ENCODE measurements at regions not wholly inside any gene's neighbourhood (a gene's known extent, or its start where the extent isn't known, plus 50 kb on each side); places are given as distances from the start of the nearest gene placed in this dataset.

GRCh38 chr1:244114892-244115291 lies 63.8 kb downstream of the ZBTB18 start:
- no peak for DNase-seq (ENCODE audit: extremely low read depth, insufficient read length)
- no peak for TF ChIP-seq CTCF (IDR thresholded peaks at IDR 0.05; ENCODE audit: insufficient read depth, low read length, poor library complexity, severe bottlenecking)
- H3K4me3 ChIP-seq (replicated peaks; ENCODE audit: low read depth, low read length), result no peak overlapping the region
- H3K36me3 ChIP-seq (ENCODE audit: control insufficient read depth, insufficient read depth, low read length), result no peaks in the 10 kb centered on the region
- peaks cover 1% of the 10 kb centered on the region for H3K27me3 ChIP-seq (replicated peaks; ENCODE audit: control insufficient read depth, insufficient read depth, low read length)

DNA sequence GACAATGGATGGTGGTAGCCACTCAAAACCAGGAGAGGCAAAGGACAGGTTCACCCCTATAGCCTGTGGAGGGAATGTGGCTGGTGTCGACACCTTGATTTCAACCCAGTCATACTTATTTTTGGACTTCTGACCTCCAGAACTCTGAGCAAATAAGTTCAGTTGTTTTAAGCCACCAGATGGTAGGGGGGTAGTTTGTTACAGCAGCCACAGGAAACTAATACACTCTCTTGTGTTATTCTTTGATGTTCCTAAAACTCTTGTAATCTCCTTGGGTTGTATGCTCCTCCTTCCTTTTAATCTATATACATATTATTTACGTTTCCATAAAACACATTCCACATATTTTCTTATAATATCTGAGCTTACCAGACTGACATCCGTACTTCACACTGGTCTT lies 65.9 kb downstream of the ZBTB18 start:
- no peak for TF ChIP-seq CTCF (IDR thresholded peaks at IDR 0.05; ENCODE audit: insufficient read depth, low read length, poor library complexity, severe bottlenecking)
- no peak overlapping the region for H3K4me3 ChIP-seq (replicated peaks; ENCODE audit: low read depth, low read length)
- H3K36me3 ChIP-seq (ENCODE audit: control insufficient read depth, insufficient read depth, low read length), result no peaks in the 10 kb centered on the region
- no peak for DNase-seq (ENCODE audit: extremely low read depth, insufficient read length)
- peaks cover 1% of the 10 kb centered on the region for H3K27me3 ChIP-seq (replicated peaks; ENCODE audit: control insufficient read depth, insufficient read depth, low read length)

DNA sequence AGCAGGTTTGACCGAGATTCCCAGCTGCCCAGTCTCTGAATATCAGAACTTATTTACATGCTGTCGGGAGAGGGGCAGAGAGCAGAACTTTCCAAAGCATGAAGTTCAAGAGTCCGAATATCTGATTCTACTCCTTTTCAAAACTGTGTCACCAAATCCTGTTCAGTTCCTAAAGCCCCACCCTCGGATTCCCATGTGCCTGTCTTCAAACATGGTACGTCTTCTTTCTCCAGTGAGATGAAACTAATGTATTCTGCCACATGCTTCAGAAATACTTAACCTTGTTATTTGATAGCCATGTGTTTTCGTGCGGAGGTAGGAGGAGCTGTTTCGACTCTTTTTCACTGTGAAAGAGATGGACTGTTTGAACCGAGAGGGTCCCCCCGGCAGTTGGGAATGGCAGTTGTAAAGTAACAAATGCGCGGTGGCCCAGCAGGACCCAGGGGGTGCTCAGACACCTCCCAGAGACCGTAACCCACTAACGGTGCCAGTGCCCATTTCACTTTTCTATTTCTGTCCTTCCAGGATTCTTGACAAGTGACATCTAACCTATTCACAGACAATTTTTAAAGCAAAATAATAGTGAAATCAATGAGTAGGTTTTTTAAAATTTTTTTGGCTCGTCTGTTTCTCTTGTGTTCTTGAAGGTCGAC lies 67.2 kb downstream of the ZBTB18 start:
- no peak overlapping the region for H3K4me3 ChIP-seq (replicated peaks; ENCODE audit: low read depth, low read length)
- DNase-seq (ENCODE audit: extremely low read depth, insufficient read length), result no peak

GRCh38 chr1:244128591-244129383 lies 77.7 kb downstream of the ZBTB18 start:
- TF ChIP-seq CTCF (IDR thresholded peaks at IDR 0.05; ENCODE audit: insufficient read depth, low read length, poor library complexity, severe bottlenecking), result no peak
- Histone ChIP-seq H3K27me3 (replicated peaks; ENCODE audit: control insufficient read depth, insufficient read depth, low read length) (no peaks in the 10 kb centered on the region), H3K4me3 (replicated peaks; ENCODE audit: low read depth, low read length) (no peak overlapping the region), H3K36me3 (ENCODE audit: control insufficient read depth, insufficient read depth, low read length) (no peaks in the 10 kb centered on the region)
- DNase-seq (ENCODE audit: extremely low read depth, insufficient read length), result no peak

More for the DNA sequence above, 67.2 kb downstream of the ZBTB18 start:
- Histone ChIP-seq H3K36me3 (ENCODE audit: control insufficient read depth, insufficient read depth, low read length) (no peaks in the 10 kb centered on the region), H3K27me3 (replicated peaks; ENCODE audit: control insufficient read depth, insufficient read depth, low read length) (peaks cover 1% of the 10 kb centered on the region)
- TF ChIP-seq CTCF (IDR thresholded peaks at IDR 0.05; ENCODE audit: insufficient read depth, low read length, poor library complexity, severe bottlenecking), result no peak

GRCh38 chr1:244137276-244137675 lies 86.2 kb downstream of the ZBTB18 start:
- no peak for DNase-seq (ENCODE audit: extremely low read depth, insufficient read length)
- no peak for TF ChIP-seq CTCF (IDR thresholded peaks at IDR 0.05; ENCODE audit: insufficient read depth, low read length, poor library complexity, severe bottlenecking)
- 0 out of 2 replicates have a peak overlapping the region, but pooled peaks have one; percentile 9 for H3K4me3 ChIP-seq (replicated peaks; ENCODE audit: low read depth, low read length)
- no peaks in the 10 kb centered on the region for H3K36me3 ChIP-seq (ENCODE audit: control insufficient read depth, insufficient read depth, low read length)
- H3K27me3 ChIP-seq (replicated peaks; ENCODE audit: control insufficient read depth, insufficient read depth, low read length), result no peaks in the 10 kb centered on the region
